Panc1 (cell line): ENCODE measurements at regions not wholly inside any gene's neighbourhood (a gene's known extent, or its start where the extent isn't known, plus 50 kb on each side); places are given as distances from the start of the nearest gene placed in this dataset.

Source experiments
- POLR2AphosphoS5 ChIP-seq: IDR thresholded peaks from 2 replicates; pipeline ENCODE4 v1.6.1; 2012; ENCODE audit warnings: mild to moderate bottlenecking, low read depth, low read length, moderate library complexity
- SIN3A ChIP-seq: IDR thresholded peaks from 2 replicates; pipeline ENCODE4 v1.6.1; 2012; ENCODE audit warnings: low read depth, mild to moderate bottlenecking, low read length, moderate library complexity, borderline replicate concordance; ENCODE audit not compliant: insufficient read depth
- TCF7L2 ChIP-seq: IDR thresholded peaks from 2 replicates; pipeline ENCODE4 v1.6.1; 2011; ENCODE audit warnings: mild to moderate bottlenecking, low read depth, low read length, inconsistent platforms
- TF ChIP-seq, protein P1 (sequence below): fragments of 450-650 bp; IDR thresholded peaks from 2 replicates; pipeline ENCODE4 v1.5.1; 2017; ENCODE audit warnings: mild to moderate bottlenecking
- TF ChIP-seq, protein P2 (sequence below), 2 experiments: IDR thresholded peaks; 2 replicates each; pipeline ENCODE4 v1.6.1; 2011 to 2012; ENCODE audit warnings: low read depth in 2 of 2, control low read depth in 1 of 2, low read length in 1 of 2, mild to moderate bottlenecking in 1 of 2, moderate library complexity in 1 of 2; ENCODE audit not compliant: insufficient read depth in 1 of 2

DNA sequence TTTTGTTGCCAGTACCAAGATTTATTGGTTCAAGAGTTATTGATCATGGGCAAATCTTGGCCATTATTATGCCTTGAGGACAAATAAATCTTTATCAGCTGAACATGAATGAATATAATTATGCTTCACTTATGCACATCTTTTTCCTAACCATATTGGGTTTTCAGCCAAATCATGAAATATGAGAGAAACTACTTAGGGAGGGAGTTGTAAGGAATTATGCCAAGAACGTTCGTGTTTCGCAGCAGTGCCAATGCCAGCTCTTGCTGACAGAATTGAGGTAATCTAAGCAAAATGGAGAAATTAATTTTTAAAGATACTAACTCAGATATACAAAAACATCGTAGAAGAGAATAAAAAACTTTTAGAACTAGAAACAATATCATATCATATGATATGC, 301.1 kb upstream of the SASH1 start:
- no peak for TF ChIP-seq POLR2AphosphoS5
- TF ChIP-seq, protein P1, sequence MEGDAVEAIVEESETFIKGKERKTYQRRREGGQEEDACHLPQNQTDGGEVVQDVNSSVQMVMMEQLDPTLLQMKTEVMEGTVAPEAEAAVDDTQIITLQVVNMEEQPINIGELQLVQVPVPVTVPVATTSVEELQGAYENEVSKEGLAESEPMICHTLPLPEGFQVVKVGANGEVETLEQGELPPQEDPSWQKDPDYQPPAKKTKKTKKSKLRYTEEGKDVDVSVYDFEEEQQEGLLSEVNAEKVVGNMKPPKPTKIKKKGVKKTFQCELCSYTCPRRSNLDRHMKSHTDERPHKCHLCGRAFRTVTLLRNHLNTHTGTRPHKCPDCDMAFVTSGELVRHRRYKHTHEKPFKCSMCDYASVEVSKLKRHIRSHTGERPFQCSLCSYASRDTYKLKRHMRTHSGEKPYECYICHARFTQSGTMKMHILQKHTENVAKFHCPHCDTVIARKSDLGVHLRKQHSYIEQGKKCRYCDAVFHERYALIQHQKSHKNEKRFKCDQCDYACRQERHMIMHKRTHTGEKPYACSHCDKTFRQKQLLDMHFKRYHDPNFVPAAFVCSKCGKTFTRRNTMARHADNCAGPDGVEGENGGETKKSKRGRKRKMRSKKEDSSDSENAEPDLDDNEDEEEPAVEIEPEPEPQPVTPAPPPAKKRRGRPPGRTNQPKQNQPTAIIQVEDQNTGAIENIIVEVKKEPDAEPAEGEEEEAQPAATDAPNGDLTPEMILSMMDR: no peak
- no peak for TF ChIP-seq SIN3A
- no peak for TF ChIP-seq TCF7L2
- TF ChIP-seq, protein P2, sequence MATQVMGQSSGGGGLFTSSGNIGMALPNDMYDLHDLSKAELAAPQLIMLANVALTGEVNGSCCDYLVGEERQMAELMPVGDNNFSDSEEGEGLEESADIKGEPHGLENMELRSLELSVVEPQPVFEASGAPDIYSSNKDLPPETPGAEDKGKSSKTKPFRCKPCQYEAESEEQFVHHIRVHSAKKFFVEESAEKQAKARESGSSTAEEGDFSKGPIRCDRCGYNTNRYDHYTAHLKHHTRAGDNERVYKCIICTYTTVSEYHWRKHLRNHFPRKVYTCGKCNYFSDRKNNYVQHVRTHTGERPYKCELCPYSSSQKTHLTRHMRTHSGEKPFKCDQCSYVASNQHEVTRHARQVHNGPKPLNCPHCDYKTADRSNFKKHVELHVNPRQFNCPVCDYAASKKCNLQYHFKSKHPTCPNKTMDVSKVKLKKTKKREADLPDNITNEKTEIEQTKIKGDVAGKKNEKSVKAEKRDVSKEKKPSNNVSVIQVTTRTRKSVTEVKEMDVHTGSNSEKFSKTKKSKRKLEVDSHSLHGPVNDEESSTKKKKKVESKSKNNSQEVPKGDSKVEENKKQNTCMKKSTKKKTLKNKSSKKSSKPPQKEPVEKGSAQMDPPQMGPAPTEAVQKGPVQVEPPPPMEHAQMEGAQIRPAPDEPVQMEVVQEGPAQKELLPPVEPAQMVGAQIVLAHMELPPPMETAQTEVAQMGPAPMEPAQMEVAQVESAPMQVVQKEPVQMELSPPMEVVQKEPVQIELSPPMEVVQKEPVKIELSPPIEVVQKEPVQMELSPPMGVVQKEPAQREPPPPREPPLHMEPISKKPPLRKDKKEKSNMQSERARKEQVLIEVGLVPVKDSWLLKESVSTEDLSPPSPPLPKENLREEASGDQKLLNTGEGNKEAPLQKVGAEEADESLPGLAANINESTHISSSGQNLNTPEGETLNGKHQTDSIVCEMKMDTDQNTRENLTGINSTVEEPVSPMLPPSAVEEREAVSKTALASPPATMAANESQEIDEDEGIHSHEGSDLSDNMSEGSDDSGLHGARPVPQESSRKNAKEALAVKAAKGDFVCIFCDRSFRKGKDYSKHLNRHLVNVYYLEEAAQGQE (IDR thresholded peaks at IDR 0.05; ENCODE audit: insufficient read depth in 1 of 2, low read depth in 2 of 2, low read length in 1 of 2): no peak
